D721Med (cell line): ENCODE measurements at regions not wholly inside any gene's neighbourhood (a gene's known extent, or its start where the extent isn't known, plus 50 kb on each side); places are given as distances from the start of the nearest gene placed in this dataset.

Experiments
- DNase-seq: peaks from one replicate; pipeline ENCODE4 v3.0.0; 2011; ENCODE audit warnings: low spot score; ENCODE audit not compliant: insufficient read length
- FAIRE-seq: peaks from 2 replicates; lab custom pipeline; 2011; peaks lifted over from hg19 to GRCh38; lab: Jason Lieb, UNC
- TF ChIP-seq, protein P1 (sequence below): IDR thresholded peaks from 2 replicates; pipeline ENCODE4 v1.5.1; 2012; ENCODE audit warnings: mild to moderate bottlenecking, control low read depth; ENCODE audit not compliant: insufficient read depth; ENCODE audit errors: missing control alignments

GRCh38 chr22:44634426-44635321 is 67.3 kb upstream of the PRR5 start:
- TF ChIP-seq, protein P1, sequence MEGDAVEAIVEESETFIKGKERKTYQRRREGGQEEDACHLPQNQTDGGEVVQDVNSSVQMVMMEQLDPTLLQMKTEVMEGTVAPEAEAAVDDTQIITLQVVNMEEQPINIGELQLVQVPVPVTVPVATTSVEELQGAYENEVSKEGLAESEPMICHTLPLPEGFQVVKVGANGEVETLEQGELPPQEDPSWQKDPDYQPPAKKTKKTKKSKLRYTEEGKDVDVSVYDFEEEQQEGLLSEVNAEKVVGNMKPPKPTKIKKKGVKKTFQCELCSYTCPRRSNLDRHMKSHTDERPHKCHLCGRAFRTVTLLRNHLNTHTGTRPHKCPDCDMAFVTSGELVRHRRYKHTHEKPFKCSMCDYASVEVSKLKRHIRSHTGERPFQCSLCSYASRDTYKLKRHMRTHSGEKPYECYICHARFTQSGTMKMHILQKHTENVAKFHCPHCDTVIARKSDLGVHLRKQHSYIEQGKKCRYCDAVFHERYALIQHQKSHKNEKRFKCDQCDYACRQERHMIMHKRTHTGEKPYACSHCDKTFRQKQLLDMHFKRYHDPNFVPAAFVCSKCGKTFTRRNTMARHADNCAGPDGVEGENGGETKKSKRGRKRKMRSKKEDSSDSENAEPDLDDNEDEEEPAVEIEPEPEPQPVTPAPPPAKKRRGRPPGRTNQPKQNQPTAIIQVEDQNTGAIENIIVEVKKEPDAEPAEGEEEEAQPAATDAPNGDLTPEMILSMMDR = no peak
- FAIRE-seq (no peak), DNase-seq (no peak)

DNA sequence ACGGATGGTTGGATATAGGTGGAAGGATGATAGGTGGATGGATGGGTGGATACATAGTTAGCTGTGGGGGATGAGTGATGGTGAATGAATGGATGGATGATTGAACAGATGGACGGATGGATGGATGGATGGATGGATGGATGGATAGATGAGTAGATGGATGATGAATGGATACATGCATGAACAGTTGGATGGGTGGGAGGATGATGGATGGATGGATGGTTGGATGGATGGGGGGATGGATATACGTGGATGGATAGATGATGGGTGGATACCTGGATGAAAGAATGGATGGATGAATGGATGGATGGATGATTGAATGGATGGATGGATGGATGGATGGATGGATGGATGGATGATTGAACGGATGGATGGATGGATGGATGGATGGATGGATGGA is 68.4 kb upstream of the PRR5 start:
- no peak for DNase-seq
- no peak for FAIRE-seq
- TF ChIP-seq, protein P1 = no peak

GRCh38 chr22:44632541-44633396 is 69.2 kb upstream of the PRR5 start:
- DNase-seq = no peak
- TF ChIP-seq, protein P1 = no peak
- FAIRE-seq = no peak

DNA sequence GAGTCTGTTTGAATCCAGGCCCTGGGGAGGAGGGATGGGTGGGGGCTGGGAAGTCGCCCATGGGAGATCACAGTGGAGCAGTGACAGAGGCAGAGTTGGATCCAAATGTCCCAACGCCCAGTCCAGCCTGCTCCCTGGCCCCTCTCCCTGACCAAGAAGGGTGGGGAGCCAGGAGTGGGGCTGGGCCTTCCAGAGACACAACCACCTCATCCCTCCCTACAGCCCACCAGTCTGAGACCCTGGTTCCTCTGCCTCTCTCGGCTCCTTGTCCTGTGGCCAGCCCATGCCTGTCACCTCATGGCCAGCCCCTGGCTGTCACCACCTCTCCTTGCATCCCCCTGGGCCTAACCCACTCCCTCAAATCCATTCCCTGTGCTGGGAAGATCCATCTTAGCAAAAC is 71.2 kb upstream of the PRR5 start:
- TF ChIP-seq, protein P1 = no peak
- no peak for DNase-seq
- FAIRE-seq = no peak

DNA sequence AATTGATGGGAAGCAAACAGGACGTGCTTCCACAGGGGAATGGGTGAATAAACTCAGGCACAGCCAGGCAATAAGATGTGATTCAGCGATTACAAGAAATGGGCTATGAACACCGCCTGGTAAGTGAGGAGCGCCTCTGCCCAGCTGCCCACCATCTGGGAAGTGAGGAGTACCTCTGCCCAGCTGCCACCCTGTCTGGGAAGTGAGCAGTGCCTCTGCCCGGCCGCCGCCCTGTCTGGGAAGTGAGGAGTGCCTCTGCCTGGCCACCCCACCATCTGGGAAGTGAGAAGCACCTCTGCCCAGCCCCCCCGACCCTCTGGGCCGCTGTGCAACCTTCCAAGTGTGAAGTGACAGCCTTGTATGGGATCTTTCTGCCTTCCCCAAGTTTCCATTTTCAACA is 73.2 kb upstream of the PRR5 start:
- no peak for DNase-seq
- FAIRE-seq = no peak
- TF ChIP-seq, protein P1 = no peak

GRCh38 chr22:44628273-44628672 is 73.7 kb upstream of the PRR5 start:
- TF ChIP-seq, protein P1 = no peak
- DNase-seq (no peak), FAIRE-seq (no peak)
